ENCODE measurements at regions not wholly inside any gene's neighbourhood (a gene's known extent, or its start where the extent isn't known, plus 50 kb on each side); places are given as distances from the start of the nearest gene placed in this dataset.
"Not testable (repeated sequence)": the region's sequence is repeated elsewhere in the genome, so short reads cannot be mapped to it uniquely, and the experiment has no call there.

DNA sequence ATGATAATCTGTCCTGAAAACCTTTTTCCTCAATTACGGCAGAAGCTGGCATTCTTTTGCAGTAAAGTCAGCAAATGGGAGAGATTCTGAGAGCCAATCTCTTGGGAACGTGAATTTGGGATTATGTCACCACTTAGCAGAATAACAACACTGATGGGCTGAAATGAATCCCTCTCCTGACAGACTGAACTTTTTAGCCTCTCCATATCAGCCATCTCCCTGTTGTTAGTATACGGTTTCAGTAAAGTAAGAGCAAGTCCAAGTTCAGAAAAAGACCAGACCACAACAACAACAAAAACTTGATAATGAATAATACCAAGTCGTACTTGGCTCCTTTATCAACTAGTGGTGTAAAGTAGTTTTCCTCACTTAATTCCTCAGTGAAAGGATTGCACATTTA lies 1048.8 kb downstream of the GATA3 start:
- no peaks in the 10 kb centered on the region for H3K9me3 ChIP-seq (ENCODE audit: control insufficient read depth in 2 of 2, low read length in 2 of 2)
- no peak overlapping the region for H3K27ac ChIP-seq (ENCODE audit: low read length)
- H3K4me3 ChIP-seq (ENCODE audit: low read length in 2 of 2), result no peak overlapping the region

DNA sequence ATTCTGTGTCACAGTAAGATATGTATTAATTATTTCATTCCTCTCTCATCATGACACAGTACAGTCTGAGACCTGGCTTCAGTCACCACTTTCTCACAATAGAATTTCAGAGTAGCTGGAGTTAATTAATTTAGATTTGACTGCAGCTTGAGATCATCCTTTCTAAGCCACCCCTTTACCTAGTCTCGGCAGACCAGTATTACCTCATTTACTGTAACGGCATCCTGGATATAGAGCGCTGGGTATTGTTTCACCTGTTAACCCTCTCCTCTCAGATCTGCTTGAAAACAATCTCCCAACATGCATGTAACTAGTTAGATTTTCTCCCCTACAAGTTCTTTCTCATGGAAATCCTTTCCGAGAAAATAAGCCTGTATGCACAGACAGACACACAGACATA lies 1057.5 kb downstream of the GATA3 start:
- no peak overlapping the region for H3K27ac ChIP-seq (ENCODE audit: low read length)
- no peaks in the 10 kb centered on the region for H3K36me3 ChIP-seq (ENCODE audit: control insufficient read depth in 2 of 2, insufficient read depth in 2 of 2, low read length in 2 of 2)
- no peaks in the 10 kb centered on the region for H3K4me1 ChIP-seq (ENCODE audit: control insufficient read depth, insufficient read depth, low read length)
- H3K4me3 ChIP-seq (ENCODE audit: low read length in 2 of 2), result no peak overlapping the region
- no peak overlapping the region for H3K9ac ChIP-seq (ENCODE audit: low read length in 2 of 2)
- no peaks in the 10 kb centered on the region for H3K9me3 ChIP-seq (ENCODE audit: control insufficient read depth in 2 of 2, low read length in 2 of 2)
- no peaks in the 10 kb centered on the region for H3K27me3 ChIP-seq (ENCODE audit: control insufficient read depth in 1 of 2, insufficient read depth in 2 of 2, low read length in 2 of 2)

More for the DNA sequence above, 1048.8 kb downstream of the GATA3 start:
- no peaks in the 10 kb centered on the region for H3K27me3 ChIP-seq (ENCODE audit: control insufficient read depth in 1 of 2, insufficient read depth in 2 of 2, low read length in 2 of 2)
- no peaks in the 10 kb centered on the region for H3K4me1 ChIP-seq (ENCODE audit: control insufficient read depth, insufficient read depth, low read length)
- H3K36me3 ChIP-seq (ENCODE audit: control insufficient read depth in 2 of 2, insufficient read depth in 2 of 2, low read length in 2 of 2), result no peaks in the 10 kb centered on the region
- H3K9ac ChIP-seq (ENCODE audit: low read length in 2 of 2), result no peak overlapping the region

DNA sequence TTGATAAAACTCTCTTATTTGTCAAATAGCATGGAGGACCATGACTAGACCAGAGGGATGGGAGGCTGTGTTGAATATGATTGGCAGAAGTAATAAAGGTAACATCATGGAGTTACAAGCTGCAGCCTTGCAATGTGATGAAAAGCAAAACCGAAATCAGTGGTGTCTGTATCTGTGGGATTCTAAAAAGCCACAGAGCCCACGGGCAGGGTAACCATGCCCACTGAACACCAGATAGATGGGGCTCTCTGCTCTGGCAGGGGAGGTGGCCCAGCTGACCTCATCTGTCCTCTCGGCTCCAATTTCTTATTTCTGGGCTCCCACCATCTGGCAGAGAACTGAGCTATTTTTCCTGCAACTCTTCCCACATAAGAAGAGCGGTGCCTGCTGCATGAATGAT lies 1072.2 kb downstream of the GATA3 start:
- no peak overlapping the region for H3K27ac ChIP-seq (ENCODE audit: low read length)
- H3K9me3 ChIP-seq (ENCODE audit: control insufficient read depth in 2 of 2, low read length in 2 of 2), result no peaks in the 10 kb centered on the region
- H3K36me3 ChIP-seq (ENCODE audit: control insufficient read depth in 2 of 2, insufficient read depth in 2 of 2, low read length in 2 of 2), result no peaks in the 10 kb centered on the region
- no peaks in the 10 kb centered on the region for H3K4me1 ChIP-seq (ENCODE audit: control insufficient read depth, insufficient read depth, low read length)
- H3K9ac ChIP-seq (ENCODE audit: low read length in 2 of 2), result no peak overlapping the region
- H3K27me3 ChIP-seq (ENCODE audit: control insufficient read depth in 1 of 2, insufficient read depth in 2 of 2, low read length in 2 of 2), result no peaks in the 10 kb centered on the region
- H3K4me3 ChIP-seq (ENCODE audit: low read length in 2 of 2), result no peak overlapping the region

DNA sequence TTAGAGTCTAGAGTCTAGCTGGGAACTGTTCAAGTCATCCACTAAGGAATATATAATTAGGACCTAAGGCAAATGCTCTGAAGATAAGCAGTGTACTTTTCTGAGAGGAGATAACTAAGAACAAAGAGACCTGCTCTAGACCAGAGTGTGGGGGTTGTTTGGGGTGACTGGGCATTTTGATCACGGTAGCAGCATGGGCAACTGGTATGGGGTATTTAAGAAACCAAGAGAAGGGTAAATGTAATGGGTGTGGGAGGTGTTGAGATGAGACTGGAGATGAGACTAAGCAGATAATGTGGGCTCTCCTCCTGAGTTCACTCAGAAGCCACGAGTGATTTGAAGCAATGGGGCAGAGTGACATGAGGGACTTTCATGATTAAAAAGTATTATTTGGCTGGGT lies 1082.9 kb downstream of the GATA3 start:
- no peaks in the 10 kb centered on the region for H3K36me3 ChIP-seq (ENCODE audit: control insufficient read depth in 2 of 2, insufficient read depth in 2 of 2, low read length in 2 of 2)
- no peaks in the 10 kb centered on the region for H3K4me1 ChIP-seq (ENCODE audit: control insufficient read depth, insufficient read depth, low read length)
- no peak overlapping the region for H3K9ac ChIP-seq (ENCODE audit: low read length in 2 of 2)
- no peak overlapping the region for H3K27ac ChIP-seq (ENCODE audit: low read length)
- H3K4me3 ChIP-seq (ENCODE audit: low read length in 2 of 2), result no peak overlapping the region
- no peaks in the 10 kb centered on the region for H3K27me3 ChIP-seq (ENCODE audit: control insufficient read depth in 1 of 2, insufficient read depth in 2 of 2, low read length in 2 of 2)
- no peaks in the 10 kb centered on the region for H3K9me3 ChIP-seq (ENCODE audit: control insufficient read depth in 2 of 2, low read length in 2 of 2)

DNA sequence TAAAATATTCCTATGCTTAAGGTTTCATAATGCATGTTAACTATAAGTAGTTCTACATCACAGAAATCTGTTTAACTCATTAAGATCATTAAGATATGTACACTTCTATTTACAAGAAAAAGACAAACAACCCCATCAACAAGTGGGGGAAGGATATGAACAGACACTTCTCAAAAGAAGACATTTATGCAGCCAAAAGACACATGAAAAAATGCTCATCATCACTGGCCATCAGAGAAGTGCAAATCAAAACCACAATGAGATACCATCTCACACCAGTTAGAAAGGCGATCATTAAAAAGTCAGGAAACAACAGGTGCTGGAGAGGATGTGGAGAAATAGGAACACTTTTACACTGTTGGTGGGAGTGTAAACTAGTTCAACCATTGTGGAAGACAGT lies 1084.3 kb downstream of the GATA3 start:
- not testable (repeated sequence) for H3K36me3 ChIP-seq (ENCODE audit: control insufficient read depth in 2 of 2, insufficient read depth in 2 of 2, low read length in 2 of 2); H3K9me3 ChIP-seq (ENCODE audit: control insufficient read depth in 2 of 2, low read length in 2 of 2); H3K4me3 ChIP-seq (ENCODE audit: low read length in 2 of 2); H3K27ac ChIP-seq (ENCODE audit: low read length); H3K27me3 ChIP-seq (ENCODE audit: control insufficient read depth in 1 of 2, insufficient read depth in 2 of 2, low read length in 2 of 2); H3K4me1 ChIP-seq (ENCODE audit: control insufficient read depth, insufficient read depth, low read length); H3K9ac ChIP-seq (ENCODE audit: low read length in 2 of 2)

DNA sequence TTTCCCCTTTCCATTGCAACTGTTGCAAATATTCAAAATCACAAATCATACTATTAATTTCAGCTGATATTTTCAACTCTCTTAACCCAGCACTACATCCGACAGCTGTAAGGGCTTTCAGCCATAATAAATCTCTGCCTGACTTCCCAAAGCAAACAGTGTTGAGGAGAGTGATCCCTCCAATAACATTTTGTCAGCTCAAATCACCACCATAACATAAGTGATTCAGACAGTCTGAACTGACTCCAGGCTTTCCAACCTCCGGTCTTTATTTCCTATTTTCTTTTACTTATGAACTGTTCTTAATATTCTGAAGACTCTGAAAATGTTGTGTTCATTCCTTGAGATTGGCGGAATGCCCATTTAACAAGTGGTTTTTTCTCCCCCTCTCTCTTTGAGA lies 1085.9 kb downstream of the GATA3 start:
- Histone ChIP-seq H3K9me3 (ENCODE audit: control insufficient read depth in 2 of 2, low read length in 2 of 2) (no peaks in the 10 kb centered on the region), H3K4me1 (ENCODE audit: control insufficient read depth, insufficient read depth, low read length) (no peaks in the 10 kb centered on the region), H3K9ac (ENCODE audit: low read length in 2 of 2) (no peak overlapping the region), H3K36me3 (ENCODE audit: control insufficient read depth in 2 of 2, insufficient read depth in 2 of 2, low read length in 2 of 2) (no peaks in the 10 kb centered on the region), H3K27ac (ENCODE audit: low read length) (no peak overlapping the region), H3K27me3 (ENCODE audit: control insufficient read depth in 1 of 2, insufficient read depth in 2 of 2, low read length in 2 of 2) (no peaks in the 10 kb centered on the region), H3K4me3 (ENCODE audit: low read length in 2 of 2) (no peak overlapping the region)

DNA sequence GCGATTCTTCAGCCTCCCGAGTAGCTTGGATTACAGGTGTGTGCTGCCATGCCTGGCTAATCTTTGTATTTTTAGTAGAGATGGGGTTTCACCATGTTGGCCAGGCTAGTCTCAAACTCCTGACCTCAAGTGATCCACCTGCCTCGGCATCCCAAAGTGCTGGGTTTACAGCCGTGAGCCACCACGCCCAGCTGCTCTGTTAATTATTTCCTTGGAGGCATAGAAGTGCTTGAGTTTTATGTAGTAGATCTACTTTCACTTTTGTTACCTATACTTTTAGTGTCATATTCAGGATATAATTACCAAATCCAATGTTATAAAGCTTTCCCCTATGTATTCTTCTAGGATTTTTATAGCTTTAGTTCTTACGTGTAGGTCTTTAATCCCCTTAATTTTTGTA lies 1093.0 kb downstream of the GATA3 start:
- Histone ChIP-seq H3K4me1 (ENCODE audit: control insufficient read depth, insufficient read depth, low read length) (no peaks in the 10 kb centered on the region), H3K27me3 (ENCODE audit: control insufficient read depth in 1 of 2, insufficient read depth in 2 of 2, low read length in 2 of 2) (no peaks in the 10 kb centered on the region), H3K9me3 (ENCODE audit: control insufficient read depth in 2 of 2, low read length in 2 of 2) (no peaks in the 10 kb centered on the region), H3K4me3 (ENCODE audit: low read length in 2 of 2) (no peak overlapping the region), H3K36me3 (ENCODE audit: control insufficient read depth in 2 of 2, insufficient read depth in 2 of 2, low read length in 2 of 2) (no peaks in the 10 kb centered on the region), H3K9ac (ENCODE audit: low read length in 2 of 2) (no peak overlapping the region), H3K27ac (ENCODE audit: low read length) (no peak overlapping the region)

DNA sequence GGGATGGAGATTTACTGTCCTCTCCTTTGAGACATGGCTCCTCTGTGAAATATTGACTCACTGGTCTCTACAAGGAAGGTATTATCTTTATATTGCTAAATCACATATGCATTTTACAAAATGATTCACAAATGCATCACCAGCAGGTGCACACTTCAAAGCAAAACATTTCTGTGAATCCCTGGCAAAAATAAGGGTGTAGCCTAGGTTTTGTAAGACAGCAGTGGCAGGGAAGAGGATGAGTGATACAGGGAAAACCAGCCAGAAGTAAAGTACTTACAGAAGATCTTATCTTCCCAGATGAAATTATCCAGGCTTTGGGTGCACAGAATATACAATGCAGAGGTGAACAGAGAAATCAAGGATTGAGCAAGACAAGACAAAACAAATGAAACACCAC lies 1094.6 kb downstream of the GATA3 start:
- H3K36me3 ChIP-seq (ENCODE audit: control insufficient read depth in 2 of 2, insufficient read depth in 2 of 2, low read length in 2 of 2), result no peaks in the 10 kb centered on the region
- no peaks in the 10 kb centered on the region for H3K9me3 ChIP-seq (ENCODE audit: control insufficient read depth in 2 of 2, low read length in 2 of 2)
- no peaks in the 10 kb centered on the region for H3K27me3 ChIP-seq (ENCODE audit: control insufficient read depth in 1 of 2, insufficient read depth in 2 of 2, low read length in 2 of 2)
- H3K4me3 ChIP-seq (ENCODE audit: low read length in 2 of 2), result no peak overlapping the region
- H3K27ac ChIP-seq (ENCODE audit: low read length), result no peak overlapping the region
- H3K9ac ChIP-seq (ENCODE audit: low read length in 2 of 2), result no peak overlapping the region
- no peaks in the 10 kb centered on the region for H3K4me1 ChIP-seq (ENCODE audit: control insufficient read depth, insufficient read depth, low read length)

DNA sequence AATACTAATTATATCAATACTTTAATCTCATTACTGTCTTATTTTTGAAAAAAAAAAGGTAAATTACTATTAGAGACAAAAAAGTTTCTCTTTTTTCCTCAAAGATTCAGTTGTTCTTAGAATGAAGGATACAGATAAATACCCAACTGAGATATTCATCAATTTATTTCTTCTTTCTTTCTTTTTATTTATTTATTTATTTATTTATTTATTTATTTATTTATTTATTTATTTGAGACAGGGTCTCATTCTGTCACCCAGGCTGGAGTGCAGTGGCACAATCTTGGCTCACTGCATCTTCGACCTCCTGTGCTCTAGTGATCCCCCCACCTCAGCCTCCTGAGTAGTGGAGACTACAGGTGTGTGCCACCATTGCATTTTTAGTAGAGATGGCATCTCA lies 1098.6 kb downstream of the GATA3 start:
- H3K27ac ChIP-seq (ENCODE audit: low read length); H3K9me3 ChIP-seq (ENCODE audit: control insufficient read depth in 2 of 2, low read length in 2 of 2); H3K36me3 ChIP-seq (ENCODE audit: control insufficient read depth in 2 of 2, insufficient read depth in 2 of 2, low read length in 2 of 2); H3K4me1 ChIP-seq (ENCODE audit: control insufficient read depth, insufficient read depth, low read length); H3K9ac ChIP-seq (ENCODE audit: low read length in 2 of 2); H3K4me3 ChIP-seq (ENCODE audit: low read length in 2 of 2); H3K27me3 ChIP-seq (ENCODE audit: control insufficient read depth in 1 of 2, insufficient read depth in 2 of 2, low read length in 2 of 2): not testable (repeated sequence)

DNA sequence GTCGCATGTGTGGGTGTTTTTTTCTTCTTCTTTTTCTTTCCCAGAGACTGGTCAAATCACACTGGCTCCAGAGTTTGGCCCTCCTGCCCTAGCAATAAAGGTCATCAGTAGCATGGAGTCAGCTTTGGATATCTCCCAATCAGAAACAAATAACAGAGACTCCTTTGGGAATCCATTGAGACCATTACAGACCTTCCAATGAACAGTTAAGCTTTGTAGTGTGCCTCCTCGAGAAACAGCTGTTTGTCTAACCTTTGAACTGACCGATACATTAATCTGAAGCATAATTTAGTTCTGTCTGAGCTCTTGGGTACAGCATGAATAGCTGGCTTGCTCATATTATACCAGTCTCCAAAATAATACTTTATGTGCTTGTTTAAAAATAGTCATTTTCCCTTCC lies 1103.2 kb downstream of the GATA3 start:
- H3K9me3 ChIP-seq (ENCODE audit: control insufficient read depth in 2 of 2, low read length in 2 of 2), result peaks cover 0 to 3% of the 10 kb centered on the region in 2 donors
- no peak overlapping the region for H3K9ac ChIP-seq (ENCODE audit: low read length in 2 of 2)
- H3K27ac ChIP-seq (ENCODE audit: low read length), result no peak overlapping the region
- no peaks in the 10 kb centered on the region for H3K4me1 ChIP-seq (ENCODE audit: control insufficient read depth, insufficient read depth, low read length)
- no peak overlapping the region for H3K4me3 ChIP-seq (ENCODE audit: low read length in 2 of 2)
- peaks cover 0 to 2% of the 10 kb centered on the region in 2 donors for H3K27me3 ChIP-seq (ENCODE audit: control insufficient read depth in 1 of 2, insufficient read depth in 2 of 2, low read length in 2 of 2)
- no peaks in the 10 kb centered on the region for H3K36me3 ChIP-seq (ENCODE audit: control insufficient read depth in 2 of 2, insufficient read depth in 2 of 2, low read length in 2 of 2)

DNA sequence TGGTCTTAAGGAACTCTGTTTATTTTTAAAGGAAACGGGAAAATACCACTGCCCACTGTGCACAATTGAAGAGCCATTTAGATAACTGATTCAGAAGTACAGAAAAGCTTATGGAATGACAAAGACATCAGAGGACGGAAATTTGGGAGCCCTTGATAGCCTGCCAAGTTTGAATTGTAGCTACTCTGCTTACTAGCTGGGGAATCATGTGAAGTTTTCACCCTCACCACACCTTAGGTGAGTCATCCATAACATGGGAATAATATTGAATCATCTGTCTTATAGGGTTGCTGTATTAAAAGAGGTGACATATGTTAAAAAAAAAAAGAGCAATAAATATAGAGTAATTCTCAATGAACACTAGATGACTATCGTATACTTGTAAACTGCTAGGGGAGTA lies 1104.2 kb downstream of the GATA3 start:
- Histone ChIP-seq H3K4me3 (ENCODE audit: low read length in 2 of 2) (no peak overlapping the region), H3K36me3 (ENCODE audit: control insufficient read depth in 2 of 2, insufficient read depth in 2 of 2, low read length in 2 of 2) (no peaks in the 10 kb centered on the region), H3K9ac (ENCODE audit: low read length in 2 of 2) (no peak overlapping the region), H3K27ac (ENCODE audit: low read length) (no peak overlapping the region), H3K9me3 (ENCODE audit: control insufficient read depth in 2 of 2, low read length in 2 of 2) (peaks cover 0 to 3% of the 10 kb centered on the region in 2 donors), H3K27me3 (ENCODE audit: control insufficient read depth in 1 of 2, insufficient read depth in 2 of 2, low read length in 2 of 2) (peaks cover 0 to 2% of the 10 kb centered on the region in 2 donors), H3K4me1 (ENCODE audit: control insufficient read depth, insufficient read depth, low read length) (no peaks in the 10 kb centered on the region)

DNA sequence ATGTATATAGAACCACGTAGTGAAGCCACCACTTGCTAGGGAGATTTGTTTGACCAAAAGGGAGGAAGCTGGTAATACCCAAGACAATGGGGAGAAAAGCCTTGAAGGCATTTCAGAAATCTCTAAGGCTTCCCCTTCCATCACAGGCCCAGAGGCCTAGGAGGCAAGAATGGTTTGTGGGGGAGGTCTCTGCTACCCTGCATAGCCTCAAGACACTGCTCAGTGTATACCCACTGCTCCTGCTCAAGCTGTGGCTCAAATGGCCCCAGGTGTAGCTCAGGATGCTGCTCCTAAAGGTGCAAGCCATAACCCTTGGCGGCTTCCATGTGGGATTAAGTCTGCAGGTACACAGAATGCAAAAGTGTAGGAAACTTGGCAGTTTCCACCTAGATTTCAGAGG lies 1105.8 kb downstream of the GATA3 start:
- peaks cover 2 to 3% of the 10 kb centered on the region in 2 donors for H3K9me3 ChIP-seq (ENCODE audit: control insufficient read depth in 2 of 2, low read length in 2 of 2)
- H3K27ac ChIP-seq (ENCODE audit: low read length), result no peak overlapping the region
- no peaks in the 10 kb centered on the region for H3K36me3 ChIP-seq (ENCODE audit: control insufficient read depth in 2 of 2, insufficient read depth in 2 of 2, low read length in 2 of 2)
- H3K4me3 ChIP-seq (ENCODE audit: low read length in 2 of 2), result no peak overlapping the region
- no peak overlapping the region for H3K9ac ChIP-seq (ENCODE audit: low read length in 2 of 2)
- no peaks in the 10 kb centered on the region for H3K4me1 ChIP-seq (ENCODE audit: control insufficient read depth, insufficient read depth, low read length)
- H3K27me3 ChIP-seq (ENCODE audit: control insufficient read depth in 1 of 2, insufficient read depth in 2 of 2, low read length in 2 of 2), result peaks cover 0 to 2% of the 10 kb centered on the region in 2 donors
